ENCODE measurements at regions not wholly inside any gene's neighbourhood (a gene's known extent, or its start where the extent isn't known, plus 50 kb on each side); places are given as distances from the start of the nearest gene placed in this dataset.
A peak's percentile ranks its signal among the peaks of the same experiment; 100 is the strongest.

DNA sequence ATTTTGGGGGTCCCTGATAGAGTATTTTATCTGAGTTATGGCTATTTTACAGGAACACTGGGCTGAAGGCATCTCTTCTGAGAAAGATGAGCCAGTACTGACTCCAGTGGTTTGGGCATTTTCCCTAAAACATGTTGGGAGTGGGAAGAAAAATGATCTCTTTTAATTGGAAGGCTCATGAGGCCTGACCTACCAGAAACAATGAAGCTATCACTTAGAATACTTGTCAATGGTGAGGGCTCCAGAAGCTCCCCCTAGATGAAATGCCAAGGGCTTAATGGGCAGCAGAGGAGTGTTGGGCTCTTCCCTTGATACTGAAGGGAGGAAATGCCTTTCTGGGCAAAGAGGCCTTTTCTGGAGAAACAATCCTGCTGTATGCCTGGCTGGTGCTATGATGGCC lies 63.5 kb upstream of the BDNF start:
- no peak overlapping the region for H2AFZ ChIP-seq (ENCODE audit: low read depth, low read length)
- H3K4me2 ChIP-seq (ENCODE audit: low read length) = no peak overlapping the region
- H3K4me1 ChIP-seq (ENCODE audit: low read length) = no peaks in the 10 kb centered on the region
- H3K27ac ChIP-seq (ENCODE audit: low read length) = no peak overlapping the region
- no peak for TF ChIP-seq EZH2phosphoT487 (IDR thresholded peaks at IDR 0.05; ENCODE audit: low read depth)
- TF ChIP-seq, protein P1, sequence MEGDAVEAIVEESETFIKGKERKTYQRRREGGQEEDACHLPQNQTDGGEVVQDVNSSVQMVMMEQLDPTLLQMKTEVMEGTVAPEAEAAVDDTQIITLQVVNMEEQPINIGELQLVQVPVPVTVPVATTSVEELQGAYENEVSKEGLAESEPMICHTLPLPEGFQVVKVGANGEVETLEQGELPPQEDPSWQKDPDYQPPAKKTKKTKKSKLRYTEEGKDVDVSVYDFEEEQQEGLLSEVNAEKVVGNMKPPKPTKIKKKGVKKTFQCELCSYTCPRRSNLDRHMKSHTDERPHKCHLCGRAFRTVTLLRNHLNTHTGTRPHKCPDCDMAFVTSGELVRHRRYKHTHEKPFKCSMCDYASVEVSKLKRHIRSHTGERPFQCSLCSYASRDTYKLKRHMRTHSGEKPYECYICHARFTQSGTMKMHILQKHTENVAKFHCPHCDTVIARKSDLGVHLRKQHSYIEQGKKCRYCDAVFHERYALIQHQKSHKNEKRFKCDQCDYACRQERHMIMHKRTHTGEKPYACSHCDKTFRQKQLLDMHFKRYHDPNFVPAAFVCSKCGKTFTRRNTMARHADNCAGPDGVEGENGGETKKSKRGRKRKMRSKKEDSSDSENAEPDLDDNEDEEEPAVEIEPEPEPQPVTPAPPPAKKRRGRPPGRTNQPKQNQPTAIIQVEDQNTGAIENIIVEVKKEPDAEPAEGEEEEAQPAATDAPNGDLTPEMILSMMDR (IDR thresholded peaks at IDR 0.05; ENCODE audit: low read depth, low read length) = no peak
- no peak overlapping the region for H3K9ac ChIP-seq (ENCODE audit: low read length)
- H3K79me2 ChIP-seq (ENCODE audit: low read length) = no peaks in the 10 kb centered on the region
- no peak overlapping the region for H3K4me3 ChIP-seq (ENCODE audit: low read length)
- peaks cover 6% of the 10 kb centered on the region for H3K27me3 ChIP-seq (ENCODE audit: low read depth, low read length)
- no peaks in the 10 kb centered on the region for H3K9me3 ChIP-seq (ENCODE audit: insufficient read depth, low read length)
- no peaks in the 10 kb centered on the region for H3K36me3 ChIP-seq (replicated peaks; ENCODE audit: low read depth, low read length)
- H4K20me1 ChIP-seq (ENCODE audit: insufficient read depth, low read length) = no peaks in the 10 kb centered on the region

DNA sequence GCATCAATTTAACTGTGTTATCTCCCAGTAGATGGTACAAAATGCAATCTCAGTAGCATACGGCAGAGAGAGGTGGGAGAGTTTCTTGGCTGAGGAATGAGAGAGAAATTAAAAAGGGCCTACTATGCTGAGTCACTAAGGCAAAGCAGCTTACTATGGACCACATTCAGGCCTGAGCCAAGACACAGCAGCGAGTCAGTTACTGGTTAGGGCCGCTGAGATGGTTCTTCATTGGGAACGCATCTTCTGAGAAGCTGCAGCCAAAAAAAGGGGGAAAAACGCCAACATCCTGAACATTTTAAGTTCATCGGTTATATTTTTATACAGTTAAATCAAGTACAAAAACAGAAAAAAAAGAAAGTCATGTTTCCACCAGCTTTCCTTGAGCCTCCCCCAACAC lies 61.1 kb upstream of the BDNF start:
- H4K20me1 ChIP-seq (ENCODE audit: insufficient read depth, low read length) = no peaks in the 10 kb centered on the region
- no peaks in the 10 kb centered on the region for H3K4me1 ChIP-seq (ENCODE audit: low read length)
- no peak overlapping the region for H3K9ac ChIP-seq (ENCODE audit: low read length)

DNA sequence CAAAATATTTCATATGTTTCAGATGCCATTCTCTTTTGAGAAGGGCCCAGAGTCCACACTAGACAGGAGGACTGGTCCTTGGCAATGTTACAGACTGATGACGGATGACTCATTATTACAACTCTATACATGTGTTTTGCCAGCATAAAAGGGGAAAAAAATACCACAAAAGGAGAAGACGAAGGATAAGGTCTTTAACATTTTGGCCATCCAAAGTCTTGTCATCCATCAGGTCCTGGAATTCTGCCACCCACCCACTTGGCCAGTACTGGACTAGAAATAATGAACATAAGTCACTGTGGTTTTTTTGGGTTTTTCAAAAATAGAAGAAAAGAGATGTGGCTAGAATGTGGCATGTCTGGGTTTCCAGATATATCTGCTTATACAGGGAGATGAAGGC lies 57.7 kb upstream of the BDNF start:
- no peak overlapping the region for H3K27ac ChIP-seq (ENCODE audit: low read length)
- no peaks in the 10 kb centered on the region for H3K79me2 ChIP-seq (ENCODE audit: low read length)
- no peaks in the 10 kb centered on the region for H3K36me3 ChIP-seq (replicated peaks; ENCODE audit: low read depth, low read length)
- H3K4me1 ChIP-seq (ENCODE audit: low read length) = peaks cover 12% of the 10 kb centered on the region
- no peak overlapping the region for H3K4me2 ChIP-seq (ENCODE audit: low read length)
- H3K9ac ChIP-seq (ENCODE audit: low read length) = no peak overlapping the region
- TF ChIP-seq EZH2phosphoT487 (IDR thresholded peaks at IDR 0.05; ENCODE audit: low read depth) = no peak
- TF ChIP-seq, protein P1 (IDR thresholded peaks at IDR 0.05; ENCODE audit: low read depth, low read length) = no peak
- no peak overlapping the region for H2AFZ ChIP-seq (ENCODE audit: low read depth, low read length)
- H3K9me3 ChIP-seq (ENCODE audit: insufficient read depth, low read length) = no peaks in the 10 kb centered on the region
- H4K20me1 ChIP-seq (ENCODE audit: insufficient read depth, low read length) = no peaks in the 10 kb centered on the region
- H3K4me3 ChIP-seq (ENCODE audit: low read length) = no peak overlapping the region
- peaks cover 9% of the 10 kb centered on the region for H3K27me3 ChIP-seq (ENCODE audit: low read depth, low read length)

More for the DNA sequence above, 61.1 kb upstream of the BDNF start:
- no peaks in the 10 kb centered on the region for H3K79me2 ChIP-seq (ENCODE audit: low read length)
- no peak overlapping the region for H3K4me2 ChIP-seq (ENCODE audit: low read length)
- no peak overlapping the region for H3K27ac ChIP-seq (ENCODE audit: low read length)
- no peaks in the 10 kb centered on the region for H3K9me3 ChIP-seq (ENCODE audit: insufficient read depth, low read length)
- H2AFZ ChIP-seq (ENCODE audit: low read depth, low read length) = no peak overlapping the region
- H3K36me3 ChIP-seq (replicated peaks; ENCODE audit: low read depth, low read length) = no peaks in the 10 kb centered on the region
- no peaks in the 10 kb centered on the region for H3K27me3 ChIP-seq (ENCODE audit: low read depth, low read length)
- no peak for TF ChIP-seq EZH2phosphoT487 (IDR thresholded peaks at IDR 0.05; ENCODE audit: low read depth)
- TF ChIP-seq, protein P1 (IDR thresholded peaks at IDR 0.05; ENCODE audit: low read depth, low read length) = no peak
- H3K4me3 ChIP-seq (ENCODE audit: low read length) = no peak overlapping the region

DNA sequence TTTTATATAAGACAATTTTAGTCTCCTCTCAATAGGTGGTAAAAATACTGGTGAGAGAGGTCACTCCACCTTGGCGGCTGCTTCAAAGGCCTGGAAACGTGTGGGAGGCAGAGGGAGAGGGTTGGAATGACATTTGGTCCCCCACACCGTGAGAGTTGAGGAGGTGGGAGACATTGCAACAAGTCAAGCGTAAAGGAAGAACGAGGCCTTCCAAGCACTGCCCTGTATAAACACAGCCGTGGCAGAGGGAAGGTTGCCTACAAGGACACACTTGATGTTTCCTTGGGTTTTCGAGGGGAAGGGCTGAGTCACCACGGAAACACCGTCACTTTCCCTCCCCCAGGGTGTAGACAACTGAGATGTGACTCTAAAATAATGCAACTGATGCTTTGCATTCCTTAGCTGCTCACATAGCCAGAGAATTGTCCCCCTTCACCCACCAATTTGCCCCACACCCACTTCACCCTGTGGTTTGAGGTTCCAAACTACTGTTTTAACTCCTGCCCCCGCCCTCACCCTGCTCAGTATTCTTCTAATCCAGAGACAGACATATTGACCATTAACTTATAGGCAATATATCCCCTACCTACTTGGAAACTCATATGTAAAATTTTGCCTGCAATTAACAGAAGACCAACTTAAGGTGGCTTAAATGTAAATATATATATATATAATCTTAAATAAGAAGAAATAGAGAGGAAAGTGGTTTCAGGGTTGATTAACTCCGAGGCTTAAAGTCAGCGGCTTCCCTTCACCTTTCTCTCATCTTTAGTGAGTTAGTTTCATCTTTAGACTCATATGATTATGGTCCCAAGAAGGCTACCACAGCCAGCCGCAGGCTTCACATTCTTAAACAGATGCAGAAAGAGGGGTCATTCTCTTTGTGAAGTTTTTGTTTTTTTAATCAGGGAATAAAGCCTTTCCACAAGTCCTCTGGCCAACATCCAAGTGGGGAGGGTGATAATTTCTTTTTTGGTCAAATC lies 54.1 kb upstream of the BDNF start:
- Histone ChIP-seq H3K27ac (ENCODE audit: low read length) (no peak overlapping the region), H3K27me3 (ENCODE audit: low read depth, low read length) (peaks cover 35% of the 10 kb centered on the region), H3K4me3 (ENCODE audit: low read length) (no peak overlapping the region), H3K9ac (ENCODE audit: low read length) (no peak overlapping the region), H3K79me2 (ENCODE audit: low read length) (no peaks in the 10 kb centered on the region), H3K4me2 (ENCODE audit: low read length) (peak overlapping the region; percentile 19), H3K36me3 (replicated peaks; ENCODE audit: low read depth, low read length) (no peaks in the 10 kb centered on the region), H2AFZ (ENCODE audit: low read depth, low read length) (no peak overlapping the region), H3K4me1 (ENCODE audit: low read length) (peaks cover 12% of the 10 kb centered on the region), H4K20me1 (ENCODE audit: insufficient read depth, low read length) (no peaks in the 10 kb centered on the region), H3K9me3 (ENCODE audit: insufficient read depth, low read length) (no peaks in the 10 kb centered on the region)
- TF ChIP-seq, protein P1 (IDR thresholded peaks at IDR 0.05; ENCODE audit: low read depth, low read length) = no peak
- TF ChIP-seq EZH2phosphoT487 (IDR thresholded peaks at IDR 0.05; ENCODE audit: low read depth) = no peak

Measured in OCI-LY3 (cell line).